Limb (tissue), 2 donors: ENCODE measurements at regions not wholly inside any gene's neighbourhood (a gene's known extent, or its start where the extent isn't known, plus 50 kb on each side); places are given as distances from the start of the nearest gene placed in this dataset.
"Not testable (repeated sequence)": the region's sequence is repeated elsewhere in the genome, so short reads cannot be mapped to it uniquely, and the experiment has no call there.

ENCODE experiments used
- DNase-seq, 2 donors: peaks; one replicate each; pipeline ENCODE4 v3.0.0-alpha.2; 2016; ENCODE audit errors: extremely low spot score in 2 of 2

GRCh38 chrX:94600077-94600476, 926.1 kb downstream of the FAM133A start:
- no peak for DNase-seq

- no peak for DNase-seq
Observed at GRCh38 chrX:94612140-94612539, 938.1 kb downstream of the FAM133A start.

- DNase-seq, result no peak
Observed at GRCh38 chrX:94633237-94633636, 959.2 kb downstream of the FAM133A start.

DNA sequence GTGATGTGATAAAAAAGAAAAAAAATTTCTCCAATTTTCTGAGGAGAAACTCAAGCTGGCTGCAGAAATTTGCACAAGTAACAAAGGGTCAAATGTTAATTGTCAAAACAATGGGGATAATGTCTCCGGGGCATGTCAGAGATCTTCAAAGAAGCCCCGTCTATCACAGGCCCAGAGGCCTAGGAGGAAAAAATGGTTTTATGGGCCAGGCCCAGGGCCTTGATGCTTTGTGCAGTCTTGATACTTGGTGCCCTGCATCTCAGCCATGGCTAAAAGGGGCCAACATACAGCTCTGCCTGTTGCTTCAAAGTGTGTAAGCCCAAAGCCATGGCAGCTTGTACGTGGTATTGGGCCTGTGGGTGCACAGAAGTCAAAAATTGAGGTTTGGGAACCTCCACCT, 961.0 kb downstream of the FAM133A start:
- no peak for DNase-seq

- no peak for DNase-seq
Observed at GRCh38 chrX:94645726-94646125, 971.7 kb downstream of the FAM133A start.

DNA sequence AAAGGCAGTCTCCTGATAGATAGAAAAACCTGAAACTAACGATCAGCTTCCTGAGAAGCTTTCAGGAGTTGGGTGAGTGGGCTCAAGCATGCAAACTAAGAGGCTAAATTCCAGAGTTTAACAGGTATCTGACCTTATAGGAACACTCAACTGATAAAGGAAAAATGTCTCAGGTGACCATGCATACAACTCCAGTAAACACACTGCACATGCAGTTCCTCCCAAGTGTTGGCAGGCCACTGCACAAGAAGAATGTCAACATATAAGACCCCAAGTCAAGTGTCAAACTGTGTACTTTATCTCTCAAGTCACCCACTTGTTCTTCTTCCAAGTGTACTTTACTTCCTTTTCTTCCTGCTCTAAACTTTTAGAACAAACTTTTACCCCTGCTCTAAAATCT, 981.2 kb downstream of the FAM133A start:
- DNase-seq, result no peak

DNA sequence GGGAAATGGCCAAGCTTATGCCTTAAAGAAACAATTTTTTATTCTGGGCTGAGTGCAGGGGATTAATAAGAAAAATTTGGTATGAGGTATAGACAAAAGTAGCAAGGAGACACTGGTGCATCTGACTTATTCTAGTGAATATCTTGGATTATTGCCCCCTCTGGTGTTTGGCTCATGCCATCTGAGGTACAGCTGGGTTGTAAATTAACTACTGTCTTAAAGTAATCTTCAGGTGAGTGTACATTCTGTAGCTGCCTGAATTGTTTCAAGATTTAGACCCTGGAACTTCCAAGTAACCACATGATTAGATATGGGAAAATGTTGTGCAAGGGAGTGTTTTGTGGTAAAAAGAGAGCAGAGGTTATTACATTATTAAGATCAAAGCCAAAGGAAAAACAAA, 988.7 kb downstream of the FAM133A start:
- no peak for DNase-seq

GRCh38 chrX:94676285-94676684, 1002.3 kb downstream of the FAM133A start:
- no peak for DNase-seq

GRCh38 chrX:94686071-94686470, 1012.1 kb downstream of the FAM133A start:
- peak in 1 of 2 donors; percentile 22 for DNase-seq

DNA sequence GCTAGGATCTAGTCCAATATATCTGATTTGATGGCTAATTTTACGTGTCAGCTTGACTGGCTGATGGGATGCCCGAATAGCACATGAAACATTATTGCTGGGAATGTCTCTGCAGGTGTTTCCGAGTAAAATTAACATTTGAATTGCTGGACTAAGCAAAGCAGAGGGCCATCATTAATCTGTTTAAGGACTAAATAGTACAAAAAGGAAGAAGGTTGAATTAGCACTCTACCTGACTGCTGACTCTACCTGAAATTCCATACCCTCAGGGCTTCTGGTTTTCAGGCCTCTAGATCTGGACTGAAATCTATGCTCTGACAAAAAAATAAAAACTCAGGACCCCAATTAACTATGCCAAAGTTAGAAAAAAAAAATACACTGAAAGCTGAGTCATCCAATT, 1021.9 kb downstream of the FAM133A start:
- DNase-seq, result no peak

- not testable (repeated sequence) for DNase-seq
Observed at GRCh38 chrX:94704348-94705256, 1030.6 kb downstream of the FAM133A start.

GRCh38 chrX:94721386-94721785, 1047.4 kb downstream of the FAM133A start:
- DNase-seq, result no peak

DNA sequence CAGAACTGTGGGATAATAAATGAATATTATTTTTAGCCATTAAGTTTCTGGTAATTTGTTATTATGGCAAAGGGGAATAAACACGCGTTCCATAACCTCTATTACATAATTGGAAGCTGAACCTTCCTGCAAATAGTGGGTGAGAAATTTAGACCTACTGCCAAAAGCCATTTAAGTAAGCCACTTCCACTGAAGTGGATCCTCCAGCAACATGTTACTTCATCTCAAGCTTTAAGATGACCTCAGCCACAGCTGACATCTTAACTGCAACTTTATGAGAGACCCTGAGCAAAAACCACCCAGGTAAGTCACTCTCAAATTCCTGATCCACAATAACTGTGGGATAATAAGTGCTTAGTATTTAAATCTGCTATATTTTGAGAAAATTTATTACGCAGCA, 1048.6 kb downstream of the FAM133A start:
- DNase-seq, result no peak

GRCh38 chrX:94742772-94743171, 1068.8 kb downstream of the FAM133A start:
- no peak for DNase-seq

DNA sequence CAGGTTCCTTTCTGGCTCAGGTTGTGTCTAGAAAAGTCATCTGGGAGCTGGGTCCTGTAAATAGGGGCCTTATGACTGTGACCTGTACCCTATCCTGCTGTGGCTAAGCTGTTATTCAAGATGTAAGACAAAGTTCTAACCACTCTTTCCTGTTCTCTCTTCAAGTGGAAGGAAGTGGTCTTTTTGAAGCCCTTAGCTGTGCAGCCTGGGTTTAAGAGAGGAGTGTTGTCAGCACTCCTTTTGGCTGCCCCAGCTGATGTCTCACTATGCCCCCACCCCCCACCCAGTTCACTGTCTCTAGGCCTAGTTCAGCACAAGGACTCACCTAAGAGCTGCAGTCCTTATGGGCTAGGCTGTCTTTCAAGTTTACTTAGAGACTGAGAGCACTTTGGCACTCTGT, 1069.5 kb downstream of the FAM133A start:
- no peak for DNase-seq

DNA sequence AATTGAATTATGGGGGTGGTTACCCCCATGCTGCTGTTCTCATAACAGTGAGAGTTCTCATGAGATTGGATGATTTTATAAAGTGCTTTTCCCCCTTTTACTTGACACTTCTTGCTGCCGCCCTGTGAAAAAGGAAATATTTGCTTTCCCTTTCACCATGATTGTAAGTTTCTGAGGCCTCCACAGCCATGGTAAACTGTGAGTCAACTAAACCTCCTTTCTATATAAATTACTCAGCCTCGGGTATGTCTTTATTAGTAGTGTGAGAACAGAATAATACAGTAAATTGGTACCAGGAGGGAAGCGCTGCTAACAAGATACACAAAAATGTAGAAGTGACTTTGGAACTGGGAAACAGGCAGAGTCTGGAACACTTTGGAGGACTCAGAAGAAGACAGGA, 1070.8 kb downstream of the FAM133A start:
- DNase-seq, result no peak

DNA sequence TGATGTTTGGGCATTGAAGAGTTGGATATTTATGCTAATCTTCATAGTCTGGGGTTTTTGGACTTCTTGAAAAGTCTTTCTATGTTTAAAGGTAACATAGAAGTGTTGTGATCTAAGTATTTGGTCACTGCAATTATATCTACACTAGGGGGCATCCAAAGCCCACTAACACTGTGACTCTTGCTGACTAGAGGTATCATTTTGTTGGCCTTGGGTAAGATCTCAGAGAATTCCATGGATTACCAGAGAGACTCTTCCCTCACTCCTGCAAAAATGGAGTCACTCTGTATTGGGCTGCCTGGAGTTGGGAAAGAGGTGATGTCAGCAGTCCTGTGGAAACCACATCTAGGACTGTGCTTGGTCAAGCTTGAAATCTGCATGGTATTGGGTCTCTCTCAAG, 1077.6 kb downstream of the FAM133A start:
- no peak for DNase-seq

- DNase-seq, result no peak
Observed at GRCh38 chrX:94752434-94753169, 1078.6 kb downstream of the FAM133A start.

DNA sequence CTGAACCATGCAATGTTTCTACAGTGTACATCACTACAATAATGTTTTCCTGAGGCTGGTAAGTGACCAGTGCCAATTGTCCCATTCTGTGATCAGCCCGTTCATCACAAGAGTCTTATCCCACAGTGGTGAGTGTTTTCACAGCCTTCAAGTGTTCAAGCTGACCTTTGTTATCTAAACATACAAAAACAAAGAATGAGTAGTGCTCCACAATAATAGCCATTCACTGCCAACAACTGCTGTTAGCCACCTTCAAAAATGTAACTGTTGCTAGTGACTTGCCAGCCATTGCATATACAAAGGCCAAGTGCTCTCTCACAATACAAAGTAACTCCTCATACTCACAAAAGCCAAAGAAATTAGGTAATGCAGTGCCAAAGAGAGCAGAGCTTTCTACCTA, 1084.1 kb downstream of the FAM133A start:
- DNase-seq, result no peak

DNA sequence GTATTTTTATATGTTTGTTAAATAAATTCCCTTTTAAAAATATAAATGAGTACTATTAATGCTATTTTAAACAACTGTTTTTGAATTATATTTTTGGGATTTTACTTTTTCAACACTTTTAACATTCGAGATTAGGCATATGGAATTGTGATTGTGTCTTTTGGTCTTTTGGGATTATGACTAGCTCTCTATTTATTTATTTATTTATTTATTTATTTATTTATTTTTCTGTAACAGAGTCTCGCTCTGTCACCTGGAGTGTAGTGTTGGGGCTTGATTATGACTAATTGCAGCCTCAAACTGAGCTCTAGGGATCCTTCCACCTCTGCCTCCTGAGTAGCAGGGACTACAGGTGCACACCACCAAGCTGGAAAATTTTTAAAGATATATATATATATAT, 1101.6 kb downstream of the FAM133A start:
- DNase-seq, result no peak

DNA sequence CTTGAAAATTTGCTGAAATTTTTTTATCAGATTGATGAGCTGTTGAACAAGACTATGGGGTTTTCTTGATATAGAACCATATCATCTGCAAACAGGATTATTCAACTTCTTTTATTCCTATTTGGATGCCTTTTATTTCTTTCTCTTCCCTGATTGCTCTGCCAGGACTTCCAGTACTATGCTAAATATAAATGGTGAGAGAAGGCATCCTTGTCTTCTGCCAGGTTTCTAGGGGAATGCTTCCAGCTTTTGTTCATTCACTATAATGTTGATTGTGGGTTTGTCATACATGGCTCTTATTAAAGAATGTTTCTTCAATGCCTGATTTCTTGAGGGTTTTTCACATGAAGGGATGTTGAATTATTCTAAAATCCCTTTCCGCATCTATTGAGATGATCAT, 1139.5 kb downstream of the FAM133A start:
- no peak for DNase-seq

- no peak for DNase-seq
Observed at GRCh38 chrX:94814216-94814615, 1140.2 kb downstream of the FAM133A start.

GRCh38 chrX:94830717-94831116, 1156.7 kb downstream of the FAM133A start:
- DNase-seq, result no peak
